ENCODE measurements at regions not wholly inside any gene's neighbourhood (a gene's known extent, or its start where the extent isn't known, plus 50 kb on each side); places are given as distances from the start of the nearest gene placed in this dataset.

- H4K91ac ChIP-seq (replicated peaks; ENCODE audit: insufficient read length, low read length) = no peak overlapping the region
- no peaks in the 10 kb centered on the region for H3K27me3 ChIP-seq (replicated peaks in 1 of 4; ENCODE audit: control insufficient read depth in 3 of 4, extremely low read depth in 1 of 4, insufficient read depth in 3 of 4, low read length in 3 of 4)
- ChIA-PET CTCF (ENCODE audit: partially characterized antibody) (interaction anchor here (1.0 to 1.6 kb wide), 2 partner anchors 15 to 24 kb away, joined by 3 to 5 read pairs; no protein-coding TSS in a partner anchor), POLR2A (ENCODE audit: partially characterized antibody) (no interaction called here)
- H3K4me3 ChIP-seq (ENCODE audit: extremely low read depth in 1 of 4, insufficient read depth in 2 of 4, low read depth in 3 of 4, low read length in 4 of 4) = no peak overlapping the region
- no peak overlapping the region for H2BK12ac ChIP-seq (ENCODE audit: low read depth, low read length)
- H3K79me1 ChIP-seq (ENCODE audit: low read depth, low read length) = no peaks in the 10 kb centered on the region
- no peak overlapping the region for H2AFZ ChIP-seq (ENCODE audit: low read length)
- H4K5ac ChIP-seq (ENCODE audit: insufficient read length, low read depth, low read length) = no peak overlapping the region
- TF ChIP-seq RFX5 (IDR thresholded peaks at IDR 0.05; ENCODE audit: borderline replicate concordance, low read depth, low read length) = peak; percentile 70; the same call in 1 of the 2 replicates
- no peak for TF ChIP-seq KDM4A (IDR thresholded peaks at IDR 0.05; ENCODE audit: low read depth, low read length, severe bottlenecking)
- H3K4ac ChIP-seq (replicated peaks; ENCODE audit: insufficient read length, low read depth, low read length) = no peak overlapping the region
- H4K8ac ChIP-seq (ENCODE audit: extremely low read depth, insufficient read depth, low read length) = no peak overlapping the region
- 73% methylated on average over 2 of the region's 2 CpGs; no CpG with 5 or more reads in 1 of the 2 experiments for WGBS, 2 experiments (ENCODE audit: extremely low coverage in 1 of 2, insufficient coverage in 1 of 2, insufficient read length in 1 of 2, insufficient replicate concordance in 2 of 2, low coverage in 1 of 2, low lambda C conversion rate in 2 of 2, missing lambda C conversion rate in 1 of 2)
- no peaks in the 10 kb centered on the region for H4K20me1 ChIP-seq (replicated peaks in 1 of 2; ENCODE audit: control insufficient read depth in 1 of 2, insufficient read depth in 2 of 2, low read length in 2 of 2)
- no peak overlapping the region for H2AK5ac ChIP-seq (ENCODE audit: low read depth, low read length)
- H3K4me2 ChIP-seq (ENCODE audit: insufficient read depth in 1 of 2, low read depth in 2 of 2, low read length in 2 of 2) = no peak overlapping the region
- no peak overlapping the region for H3K18ac ChIP-seq (ENCODE audit: extremely low read depth, low read length)
- no peak overlapping the region for H2BK120ac ChIP-seq (replicated peaks; ENCODE audit: low read depth, low read length)
- no peaks in the 10 kb centered on the region for H3K23me2 ChIP-seq (ENCODE audit: low read depth, low read length)
- no peak overlapping the region for H2BK5ac ChIP-seq (ENCODE audit: low read depth, low read length)
- H3K23ac ChIP-seq (ENCODE audit: insufficient read length) = no peak overlapping the region
- H3K14ac ChIP-seq (ENCODE audit: insufficient read length) = no peak overlapping the region
- H3K27ac ChIP-seq (ENCODE audit: low read depth, low read length) = no peak overlapping the region
- H3K79me2 ChIP-seq (ENCODE audit: control insufficient read depth in 1 of 2, insufficient read depth in 2 of 2, low read length in 2 of 2) = no peaks in the 10 kb centered on the region
- H3K4me1 ChIP-seq (replicated peaks in 1 of 4; ENCODE audit: control insufficient read depth in 3 of 4, insufficient read depth in 4 of 4, low read length in 3 of 4) = no peaks in the 10 kb centered on the region
- no peaks in the 10 kb centered on the region for H3K9me3 ChIP-seq (ENCODE audit: insufficient read depth in 2 of 2, low read depth in 1 of 2, low read length in 1 of 2)
- H2BK20ac ChIP-seq (ENCODE audit: low read length) = no peak overlapping the region
- no peak overlapping the region for H2BK15ac ChIP-seq (ENCODE audit: low read length)
- H3K56ac ChIP-seq (replicated peaks; ENCODE audit: insufficient read length, low read depth, low read length) = no peak overlapping the region
- no peak for DNase-seq (ENCODE audit: low read depth in 1 of 2, low spot score in 2 of 2)
- H3K9ac ChIP-seq (replicated peaks in 1 of 4; ENCODE audit: extremely low read depth in 1 of 4, low read depth in 3 of 4, low read length in 3 of 4) = no peak overlapping the region
- no peak for FAIRE-seq
- H3K36me3 ChIP-seq (ENCODE audit: control insufficient read depth in 2 of 4, insufficient read depth in 4 of 4, low read length in 3 of 4) = no peaks in the 10 kb centered on the region
These were observed 176.7 kb upstream of the BTBD3 start for GRCh38 chr20:11740975-11741374.

Measured in H1 (cell line).